ENCODE measurements at regions not wholly inside any gene's neighbourhood (a gene's known extent, or its start where the extent isn't known, plus 50 kb on each side); places are given as distances from the start of the nearest gene placed in this dataset.
A peak's percentile ranks its signal among the peaks of the same experiment; 100 is the strongest.
"Not testable (repeated sequence)": the region's sequence is repeated elsewhere in the genome, so short reads cannot be mapped to it uniquely, and the experiment has no call there.

DNA sequence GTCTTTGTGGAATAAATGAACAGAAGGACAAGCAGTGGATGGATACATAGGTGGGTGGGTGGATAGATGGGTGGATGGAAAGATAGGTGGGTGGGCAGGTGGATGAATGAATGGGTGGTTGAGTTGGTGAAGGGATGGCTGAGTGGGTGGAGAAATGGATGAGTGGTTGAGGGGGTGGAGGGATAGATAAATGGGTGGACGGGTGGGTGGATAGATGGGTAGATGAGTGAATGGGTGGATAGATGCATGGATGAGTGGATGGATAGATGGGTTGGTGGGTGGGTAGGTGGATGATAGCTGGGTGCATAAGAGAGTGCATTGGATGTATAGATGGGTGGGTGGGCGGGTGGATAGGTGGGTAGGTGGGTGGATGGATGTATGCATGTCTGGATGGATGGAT lies 63.5 kb downstream of the UNC93B1 start:
- not testable (repeated sequence) for H3K4me1 Mint-ChIP-seq, H3K27ac Mint-ChIP-seq, H3K4me3 Mint-ChIP-seq, H3K9me3 Mint-ChIP-seq, H3K27me3 Mint-ChIP-seq, H3K36me3 Mint-ChIP-seq

DNA sequence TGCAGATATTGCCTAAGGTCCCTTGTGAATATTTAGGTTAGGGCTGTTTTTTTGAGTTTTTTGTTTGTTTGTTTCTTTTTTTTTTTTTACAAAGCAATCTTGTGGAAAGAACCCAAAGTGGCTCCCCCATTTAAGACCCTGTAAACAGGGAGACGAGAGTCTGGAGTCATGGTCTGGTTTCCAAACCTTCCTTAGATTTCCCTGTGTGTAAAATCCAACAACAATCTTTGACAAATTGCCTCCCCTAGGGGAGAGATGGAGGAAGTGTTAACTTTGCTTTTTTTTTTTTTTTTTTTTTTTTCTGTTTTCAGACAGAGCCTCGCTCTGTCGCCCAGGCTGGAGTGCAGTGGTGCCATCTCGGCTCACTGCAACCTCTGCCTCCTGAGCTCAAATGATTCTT lies 64.9 kb downstream of the UNC93B1 start:
- not testable (repeated sequence) for H3K4me1 Mint-ChIP-seq, H3K36me3 Mint-ChIP-seq, H3K27me3 Mint-ChIP-seq, H3K27ac Mint-ChIP-seq, H3K4me3 Mint-ChIP-seq, H3K9me3 Mint-ChIP-seq

DNA sequence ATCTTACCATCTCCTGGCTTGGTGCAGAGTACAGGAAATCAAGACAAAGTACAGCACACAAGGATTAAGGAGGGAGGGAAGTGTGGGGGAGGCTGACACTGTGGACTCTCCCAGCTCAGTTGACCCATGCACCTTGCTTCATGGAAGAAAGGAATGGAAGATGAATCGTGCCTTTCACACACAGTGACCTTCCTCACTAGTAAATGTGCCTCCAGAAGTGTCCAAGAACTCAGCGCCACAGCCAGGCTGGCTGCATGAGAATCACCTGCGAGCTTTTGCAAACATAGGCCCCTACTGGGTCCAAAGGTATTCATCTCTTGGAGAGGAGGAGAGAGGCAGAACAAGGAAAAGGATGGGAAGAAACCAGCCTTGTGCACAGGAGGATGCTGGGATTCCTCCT lies 65.5 kb downstream of the UNC93B1 start:
- not testable (repeated sequence) for H3K27ac Mint-ChIP-seq, H3K36me3 Mint-ChIP-seq, H3K4me1 Mint-ChIP-seq, H3K9me3 Mint-ChIP-seq, H3K4me3 Mint-ChIP-seq, H3K27me3 Mint-ChIP-seq

DNA sequence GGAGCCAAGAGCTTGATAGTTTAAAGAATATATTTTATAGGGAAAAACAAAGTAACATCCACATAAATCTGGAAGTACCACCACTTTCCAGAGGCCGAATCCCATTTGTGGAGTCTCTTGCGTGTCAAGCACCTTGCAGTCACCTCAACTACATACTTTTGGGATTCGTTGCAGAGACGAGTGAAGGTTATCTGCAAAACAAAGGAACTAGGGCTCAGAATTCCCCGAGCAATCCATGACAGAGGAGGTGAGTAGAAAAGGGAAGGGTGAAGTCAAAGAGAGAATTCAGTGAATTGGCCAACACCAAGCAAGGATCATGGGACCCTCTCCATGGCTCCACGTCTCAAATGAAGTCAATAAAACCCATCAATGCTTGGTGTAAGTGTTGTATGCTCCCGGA lies 80.3 kb downstream of the UNC93B1 start:
- not testable (repeated sequence) for H3K36me3 Mint-ChIP-seq, H3K9me3 Mint-ChIP-seq, H3K27ac Mint-ChIP-seq, H3K27me3 Mint-ChIP-seq, H3K4me3 Mint-ChIP-seq
- peaks cover 22% of the 10 kb centered on the region for H3K4me1 Mint-ChIP-seq

DNA sequence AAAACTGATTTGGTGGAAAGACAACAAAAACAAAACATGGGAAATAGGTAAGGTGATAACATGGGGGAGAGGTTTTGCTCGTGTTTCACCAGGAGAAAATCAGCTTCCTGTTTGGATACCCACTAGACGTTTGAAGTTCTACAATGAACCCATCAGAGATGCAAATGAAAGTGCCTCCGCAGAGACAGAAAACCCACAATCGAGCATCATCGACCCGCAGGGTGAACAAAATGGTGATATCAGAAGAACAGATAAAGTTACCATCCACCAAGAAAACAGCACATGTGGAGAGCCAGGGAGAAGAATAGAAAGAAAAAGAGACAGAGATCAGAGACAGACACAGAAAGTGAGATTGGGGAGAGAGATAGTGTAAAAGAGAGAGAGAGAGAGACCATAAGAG lies 83.4 kb downstream of the UNC93B1 start:
- Mint-ChIP-seq H3K4me1 (peaks cover 23% of the 10 kb centered on the region), H3K4me3 (peak overlapping the region; percentile 92), H3K27ac (peak overlapping the region; percentile 97)
- H3K9me3 Mint-ChIP-seq, H3K36me3 Mint-ChIP-seq, H3K27me3 Mint-ChIP-seq: not testable (repeated sequence)

DNA sequence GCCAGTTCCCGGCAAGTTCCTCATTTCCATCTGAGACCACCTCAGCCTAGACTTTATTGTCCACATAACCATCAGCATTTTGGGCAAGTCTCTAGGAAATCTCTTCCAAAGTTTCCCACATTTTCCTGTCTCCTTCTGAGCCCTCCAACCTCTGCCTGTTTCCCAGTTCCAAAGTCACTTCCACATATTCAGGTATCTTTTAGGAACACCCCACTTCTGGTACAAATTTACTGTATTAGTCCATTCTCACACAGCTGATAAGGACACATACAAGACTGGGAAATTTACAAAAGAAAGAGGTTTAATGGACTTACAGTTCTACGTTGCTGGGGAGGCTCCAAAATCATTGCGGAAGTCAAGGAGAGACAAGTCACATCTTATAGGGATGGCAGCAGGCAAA lies 91.7 kb downstream of the UNC93B1 start:
- not testable (repeated sequence) for H3K36me3 Mint-ChIP-seq, H3K4me3 Mint-ChIP-seq, H3K27ac Mint-ChIP-seq, H3K27me3 Mint-ChIP-seq, H3K9me3 Mint-ChIP-seq, H3K4me1 Mint-ChIP-seq

DNA sequence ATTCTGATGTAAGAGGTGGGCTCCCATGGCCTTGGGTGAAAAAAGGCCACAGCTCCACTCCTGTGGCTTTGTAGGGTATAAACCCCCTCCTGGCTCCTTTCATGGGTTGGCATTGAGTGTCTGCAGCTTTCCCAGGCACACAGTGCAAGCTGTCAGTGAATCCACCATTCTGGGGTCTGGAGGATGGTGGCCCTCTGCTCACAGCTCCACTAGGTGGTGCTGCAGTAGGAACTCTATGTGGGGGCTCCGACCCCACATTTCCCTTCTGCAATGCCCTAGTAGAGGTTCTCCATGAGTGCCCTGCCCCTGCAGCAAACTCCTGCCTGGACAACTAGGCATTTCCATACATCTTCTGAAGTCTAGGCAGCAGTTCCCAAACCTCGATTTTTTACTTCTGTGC lies 92.7 kb downstream of the UNC93B1 start:
- H3K36me3 Mint-ChIP-seq, H3K27me3 Mint-ChIP-seq, H3K27ac Mint-ChIP-seq, H3K4me1 Mint-ChIP-seq, H3K9me3 Mint-ChIP-seq, H3K4me3 Mint-ChIP-seq: not testable (repeated sequence)

DNA sequence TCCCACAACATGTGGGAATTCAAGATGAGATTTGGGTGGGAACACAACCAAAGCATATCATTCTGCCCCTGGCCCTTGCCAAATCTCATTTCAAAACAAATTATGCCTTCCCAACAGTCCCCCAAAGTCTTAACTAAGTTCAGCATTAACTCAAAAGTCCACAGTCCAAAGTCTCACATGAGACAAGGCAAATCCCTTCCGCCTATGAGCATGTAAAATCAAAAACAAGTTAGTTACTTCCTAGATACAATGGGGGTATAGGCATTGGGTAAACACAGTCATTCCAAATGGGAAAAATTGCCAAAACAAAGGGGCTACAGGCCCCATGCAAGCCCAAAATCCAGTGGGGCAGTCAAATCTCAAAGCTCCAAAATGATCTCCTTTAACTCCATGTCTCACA lies 93.1 kb downstream of the UNC93B1 start:
- not testable (repeated sequence) for H3K36me3 Mint-ChIP-seq, H3K4me1 Mint-ChIP-seq, H3K27me3 Mint-ChIP-seq, H3K4me3 Mint-ChIP-seq, H3K27ac Mint-ChIP-seq, H3K9me3 Mint-ChIP-seq

DNA sequence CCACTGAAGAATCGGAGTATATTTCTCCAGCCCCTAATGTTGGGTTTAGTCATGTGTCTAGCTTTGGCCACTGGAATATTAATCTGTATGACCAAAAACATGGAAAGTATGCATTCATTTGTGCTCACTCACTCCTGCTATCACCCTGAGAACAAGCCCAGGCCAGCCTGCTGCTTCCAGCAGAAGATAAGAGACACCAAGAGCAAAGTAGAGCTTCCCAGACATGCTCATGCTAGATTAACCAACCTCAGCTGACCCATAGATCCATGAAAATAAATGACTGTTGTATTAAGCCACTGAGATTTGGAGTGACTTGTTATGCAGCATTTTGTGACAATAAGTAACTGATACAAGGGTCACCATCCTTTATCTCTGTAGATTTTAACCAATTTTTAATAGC lies 96.9 kb downstream of the UNC93B1 start:
- not testable (repeated sequence) for H3K27me3 Mint-ChIP-seq, H3K27ac Mint-ChIP-seq, H3K4me1 Mint-ChIP-seq, H3K36me3 Mint-ChIP-seq, H3K4me3 Mint-ChIP-seq, H3K9me3 Mint-ChIP-seq

DNA sequence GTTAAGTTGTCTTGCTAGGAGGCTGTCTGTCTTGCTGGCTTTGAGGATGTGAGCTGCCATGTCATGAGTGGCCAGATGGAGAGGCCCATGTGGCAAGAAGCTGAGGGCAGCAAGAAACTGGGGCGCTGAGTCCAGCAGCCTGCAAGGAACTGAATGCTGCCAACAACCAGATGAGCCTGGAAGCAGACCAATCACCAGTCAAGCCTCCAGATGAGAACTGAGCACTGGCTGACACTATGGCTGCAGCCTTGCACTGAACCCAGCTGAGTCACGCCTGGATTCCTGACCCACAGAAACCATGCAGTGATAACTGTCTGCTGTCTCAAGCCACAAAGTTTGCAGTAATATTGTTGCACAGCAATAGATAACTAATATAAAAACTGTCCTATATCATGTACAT lies 104.4 kb downstream of the UNC93B1 start:
- H3K36me3 Mint-ChIP-seq, H3K9me3 Mint-ChIP-seq, H3K4me3 Mint-ChIP-seq, H3K27me3 Mint-ChIP-seq, H3K27ac Mint-ChIP-seq, H3K4me1 Mint-ChIP-seq: not testable (repeated sequence)

DNA sequence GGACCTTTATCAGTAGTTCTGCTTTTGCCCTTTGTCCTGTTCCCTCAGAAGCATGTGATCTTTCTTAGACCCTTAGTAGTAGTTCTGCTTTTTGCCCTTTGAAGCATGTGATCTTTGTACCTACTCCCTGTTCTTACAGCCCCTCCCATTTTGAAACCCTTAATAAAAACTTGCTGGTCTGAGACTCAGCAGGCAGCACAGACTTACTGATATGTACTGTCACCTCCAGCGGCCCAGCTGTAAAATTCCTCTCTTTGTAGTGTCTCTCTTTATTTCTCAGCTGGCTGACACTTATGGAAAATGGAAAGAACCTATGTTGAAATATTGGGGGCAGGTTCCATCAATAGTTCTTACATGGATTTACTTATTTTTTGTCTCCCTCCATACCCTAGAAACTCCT lies 110.4 kb downstream of the UNC93B1 start:
- not testable (repeated sequence) for H3K4me1 Mint-ChIP-seq, H3K4me3 Mint-ChIP-seq, H3K27me3 Mint-ChIP-seq, H3K36me3 Mint-ChIP-seq, H3K27ac Mint-ChIP-seq, H3K9me3 Mint-ChIP-seq

DNA sequence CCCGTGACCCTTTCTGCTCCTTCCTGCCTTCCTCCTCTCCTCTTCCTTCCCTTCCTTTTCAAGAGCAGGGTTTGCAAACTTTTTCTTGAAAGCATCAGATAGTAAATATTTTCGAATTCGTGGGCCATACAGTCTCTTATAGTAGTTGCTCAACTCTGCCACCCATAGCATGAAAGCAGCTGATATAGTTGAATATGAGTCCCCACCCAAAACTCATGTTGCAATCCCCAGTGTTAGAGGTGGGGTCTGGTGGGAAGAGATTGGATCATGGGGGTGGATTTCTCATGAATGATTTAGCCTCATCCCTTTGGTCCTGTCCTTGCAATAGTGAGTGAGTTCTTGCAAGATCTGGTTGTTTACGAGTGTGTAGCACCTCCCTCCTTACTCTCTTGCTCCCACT lies 114.3 kb downstream of the UNC93B1 start:
- not testable (repeated sequence) for H3K36me3 Mint-ChIP-seq, H3K27me3 Mint-ChIP-seq, H3K9me3 Mint-ChIP-seq, H3K4me3 Mint-ChIP-seq
- Mint-ChIP-seq H3K4me1 (peaks cover 24% of the 10 kb centered on the region), H3K27ac (peak overlapping the region; percentile 3)

DNA sequence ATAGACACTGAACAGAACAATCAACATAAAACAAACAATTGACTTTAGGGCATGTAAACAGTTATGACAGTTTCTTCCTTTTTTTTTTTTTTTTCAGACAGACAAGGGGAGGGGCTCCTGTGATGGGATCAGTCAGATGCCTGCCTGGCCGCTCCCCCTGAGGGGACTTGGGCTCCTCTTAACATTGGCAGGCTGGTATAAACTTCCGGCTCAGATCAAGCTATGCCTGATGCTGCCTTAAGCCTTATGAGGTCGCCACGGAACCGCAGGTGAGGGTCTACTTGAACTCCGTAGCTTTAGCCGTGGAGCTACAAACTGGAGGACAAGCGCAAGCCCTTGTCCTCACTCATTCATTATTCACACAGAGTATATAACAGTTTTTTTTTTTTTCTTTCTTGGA lies 115.8 kb downstream of the UNC93B1 start:
- not testable (repeated sequence) for H3K36me3 Mint-ChIP-seq, H3K9me3 Mint-ChIP-seq, H3K4me3 Mint-ChIP-seq, H3K27me3 Mint-ChIP-seq
- Mint-ChIP-seq H3K27ac (peak overlapping the region; percentile 37), H3K4me1 (peaks cover 40% of the 10 kb centered on the region)

DNA sequence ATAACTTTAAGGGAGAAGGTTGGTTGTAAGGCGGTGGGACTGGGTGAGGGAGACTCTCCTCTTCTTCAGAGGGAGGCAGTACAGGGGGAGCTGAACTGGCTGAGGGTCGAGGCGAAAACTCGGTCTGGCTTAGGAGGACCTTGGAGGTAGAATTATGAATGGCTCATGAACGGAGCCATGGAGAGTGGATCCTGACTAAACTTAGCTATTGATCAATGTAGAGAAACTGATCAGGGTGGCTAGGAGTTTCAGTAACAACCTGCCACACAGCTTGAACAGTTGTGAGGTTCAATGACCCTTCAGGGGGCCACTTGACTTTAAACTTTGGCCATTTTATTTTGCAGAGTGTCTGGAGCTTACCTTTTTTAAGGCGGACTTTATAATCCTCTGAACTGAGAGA lies 117.2 kb downstream of the UNC93B1 start:
- H3K4me1 Mint-ChIP-seq, result peaks cover 42% of the 10 kb centered on the region
- not testable (repeated sequence) for H3K27me3 Mint-ChIP-seq, H3K9me3 Mint-ChIP-seq, H3K36me3 Mint-ChIP-seq
- peak overlapping the region; percentile 42 for H3K27ac Mint-ChIP-seq
- peak overlapping the region; percentile 66 for H3K4me3 Mint-ChIP-seq

DNA sequence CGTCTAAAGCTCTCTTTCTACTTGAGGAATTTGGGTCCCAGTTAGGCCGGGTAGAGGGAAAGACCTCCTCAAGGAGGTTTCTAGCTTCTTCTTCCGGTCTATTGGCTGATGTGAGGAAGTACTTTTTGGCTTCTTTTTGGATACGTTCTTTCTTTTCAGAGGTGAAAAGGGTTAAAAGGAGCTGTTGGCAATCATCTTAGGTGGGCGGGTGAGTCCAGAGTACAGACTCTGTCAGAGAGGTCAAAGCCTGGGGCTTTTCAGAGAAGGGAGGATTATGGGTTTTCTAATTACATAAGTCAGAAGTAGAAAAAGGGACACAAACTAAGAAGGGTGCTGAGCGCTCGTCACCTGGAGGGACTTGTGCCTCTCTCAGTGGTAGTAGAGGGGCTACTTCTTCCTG lies 117.7 kb downstream of the UNC93B1 start:
- peaks cover 42% of the 10 kb centered on the region for H3K4me1 Mint-ChIP-seq
- H3K36me3 Mint-ChIP-seq, H3K9me3 Mint-ChIP-seq, H3K27me3 Mint-ChIP-seq: not testable (repeated sequence)
- H3K27ac Mint-ChIP-seq, result peak overlapping the region; percentile 42
- peak overlapping the region; percentile 66 for H3K4me3 Mint-ChIP-seq

DNA sequence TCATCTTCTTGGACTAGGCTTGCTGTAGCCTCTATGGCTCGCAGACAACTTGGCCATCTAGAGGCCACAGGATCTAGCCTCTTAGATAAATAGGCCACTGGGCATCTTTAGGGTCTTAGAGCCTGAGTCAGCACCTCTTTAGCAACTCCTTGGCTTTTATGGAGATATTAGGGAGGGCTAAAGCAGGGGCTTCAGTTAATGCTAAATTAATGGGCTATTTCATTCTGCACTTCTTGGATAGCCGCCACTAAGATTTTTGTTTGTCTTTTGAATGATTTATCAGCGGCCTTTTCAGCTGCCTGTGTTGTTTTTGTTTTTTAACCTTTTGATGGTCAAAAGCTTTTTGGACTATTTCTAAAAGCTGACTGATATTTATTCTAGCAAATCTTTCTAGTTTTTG lies 118.3 kb downstream of the UNC93B1 start:
- H3K27ac Mint-ChIP-seq, H3K27me3 Mint-ChIP-seq: not testable (repeated sequence)

DNA sequence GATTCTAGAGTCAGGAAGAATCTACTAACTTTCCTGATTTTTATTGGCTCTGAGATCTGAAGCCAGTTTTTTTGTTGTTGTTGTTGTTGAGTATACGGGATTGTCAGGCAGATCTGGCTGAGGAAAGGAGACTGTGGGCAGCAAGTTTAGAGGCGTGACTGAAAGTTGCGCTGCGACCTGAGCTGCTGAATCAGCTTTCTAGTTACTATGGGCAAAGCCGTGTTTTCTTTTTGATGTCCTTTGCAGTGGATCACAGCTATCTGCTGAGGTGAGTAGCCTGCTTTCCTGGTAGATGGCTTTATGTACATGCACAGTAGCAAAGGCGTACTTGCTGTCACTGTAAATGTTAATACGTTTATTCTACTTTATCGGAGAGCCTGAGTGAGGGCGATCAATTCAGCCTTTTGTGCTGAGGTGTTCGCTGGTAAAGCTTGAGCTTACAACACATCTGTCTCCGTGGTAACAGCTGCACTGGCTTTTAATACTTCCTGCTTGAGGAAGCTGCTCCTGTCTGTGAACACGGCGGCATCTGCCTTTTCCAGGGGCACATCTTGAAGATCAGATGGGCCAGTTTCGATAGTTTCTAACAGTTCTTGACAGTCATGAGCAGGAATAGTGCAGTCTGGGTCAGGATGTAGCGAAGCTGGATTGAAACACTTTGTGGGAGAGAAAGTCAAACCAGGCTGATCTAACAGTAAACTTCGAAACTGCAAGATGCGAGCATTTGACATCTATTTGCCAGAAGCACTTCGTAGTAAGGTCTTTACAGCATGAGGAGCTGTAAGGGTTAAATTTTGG lies 118.9 kb downstream of the UNC93B1 start:
- not testable (repeated sequence) for H3K36me3 Mint-ChIP-seq, H3K9me3 Mint-ChIP-seq, H3K27me3 Mint-ChIP-seq
- Mint-ChIP-seq H3K4me1 (peaks cover 42% of the 10 kb centered on the region), H3K27ac (peak overlapping the region; percentile 96), H3K4me3 (peak overlapping the region; percentile 86)

More for the DNA sequence above, 118.3 kb downstream of the UNC93B1 start:
- H3K4me3 Mint-ChIP-seq, H3K36me3 Mint-ChIP-seq, H3K9me3 Mint-ChIP-seq: not testable (repeated sequence)
- H3K4me1 Mint-ChIP-seq, result peaks cover 42% of the 10 kb centered on the region
